Liver (tissue), 7 donors: ENCODE measurements at regions not wholly inside any gene's neighbourhood (a gene's known extent, or its start where the extent isn't known, plus 50 kb on each side); places are given as distances from the start of the nearest gene placed in this dataset.

Experiments
- DNase-seq: peaks from one replicate; pipeline ENCODE4 v3.0.0-alpha.2; 2017; ENCODE audit warnings: low spot score
- H3K27ac ChIP-seq, 2 donors: one replicate each; pipeline ENCODE4 v1.7.0; 2013; ENCODE audit warnings: inconsistent platforms in 2 of 2, low read length in 2 of 2, control low read depth in 1 of 2, low read depth in 1 of 2, mild to moderate bottlenecking in 1 of 2
- H3K27me3 ChIP-seq, 4 donors: one replicate each; pipeline versions ENCODE4 v1.6.1 to v1.7.0; 2013; ENCODE audit warnings: low read length in 3 of 4, inconsistent platforms in 1 of 4, mild to moderate bottlenecking in 1 of 4, moderate library complexity in 1 of 4; ENCODE audit not compliant: control insufficient read depth in 4 of 4, insufficient read depth in 4 of 4
- H3K36me3 ChIP-seq, 4 donors: one replicate each; pipeline versions ENCODE4 v1.6.1 to v1.7.0; 2013; ENCODE audit warnings: low read length in 3 of 4, mild to moderate bottlenecking in 3 of 4, low read depth in 1 of 4, moderate library complexity in 1 of 4; ENCODE audit not compliant: control insufficient read depth in 4 of 4, insufficient read depth in 3 of 4
- H3K4me1 ChIP-seq, 4 donors: one replicate each; pipeline versions ENCODE4 v1.6.1 to v1.7.0; 2013; ENCODE audit warnings: low read length in 3 of 4, mild to moderate bottlenecking in 3 of 4, moderate library complexity in 1 of 4; ENCODE audit not compliant: control insufficient read depth in 4 of 4, insufficient read depth in 4 of 4
- H3K4me3 ChIP-seq, 3 donors: one replicate each; pipeline versions ENCODE4 v1.6.1 to v1.7.0; 2013; ENCODE audit warnings: low read length in 3 of 3, control low read depth in 1 of 3, low read depth in 1 of 3, mild to moderate bottlenecking in 1 of 3
- H3K9ac ChIP-seq, 2 donors: one replicate each; pipeline ENCODE4 v1.7.0; 2013; ENCODE audit warnings: low read length in 2 of 2, mild to moderate bottlenecking in 2 of 2, moderate library complexity in 2 of 2, control low read depth in 1 of 2, low read depth in 1 of 2
- H3K9me3 ChIP-seq, 4 donors: one replicate each; pipeline versions ENCODE4 v1.6.1 to v1.7.0; 2013; ENCODE audit warnings: low read length in 3 of 4; ENCODE audit not compliant: control insufficient read depth in 4 of 4
- CTCF ChIP-seq: fragments of 150-350 bp; IDR thresholded peaks from 2 replicates; pipeline ENCODE4 v1.5.1; 2017; ENCODE audit warnings: improper control_type of control experiment, low read depth, low read length; ENCODE audit not compliant: missing input control
- EGR1 ChIP-seq, 2 donors: IDR thresholded peaks; 2 replicates each; pipeline ENCODE4 v1.6.1; 2016 to 2018; ENCODE audit warnings: antibody characterized with exemption in 2 of 2, low read depth in 2 of 2
- FOXA1 ChIP-seq: IDR thresholded peaks from 2 replicates; pipeline ENCODE4 v1.6.1; 2016; ENCODE audit warnings: antibody characterized with exemption
- FOXA2 ChIP-seq: IDR thresholded peaks from 2 replicates; pipeline ENCODE4 v1.6.1; 2016; ENCODE audit warnings: antibody characterized with exemption
- GABPA ChIP-seq, 2 donors: IDR thresholded peaks in 1 of 2; conservative IDR thresholded peaks in 1 of 2; 2 replicates each; pipeline ENCODE4 v1.6.1; 2016; ENCODE audit warnings: antibody characterized with exemption in 2 of 2, mild to moderate bottlenecking in 1 of 2, moderate library complexity in 1 of 2
- HNF4A ChIP-seq, 2 donors: conservative IDR thresholded peaks; 2 replicates each; pipeline ENCODE4 v1.6.1; 2016; ENCODE audit warnings: antibody characterized with exemption in 2 of 2, mild to moderate bottlenecking in 2 of 2
- HNF4G ChIP-seq: IDR thresholded peaks from 2 replicates; pipeline ENCODE4 v1.6.1; 2016; ENCODE audit warnings: antibody characterized with exemption
- JUND ChIP-seq, 2 donors: IDR thresholded peaks; 2 replicates each; pipeline ENCODE4 v1.6.1; 2016; ENCODE audit warnings: antibody characterized with exemption in 2 of 2
- NR2F2 ChIP-seq: IDR thresholded peaks from 2 replicates; pipeline ENCODE4 v1.6.1; 2016; ENCODE audit warnings: antibody characterized with exemption
- RAD21 ChIP-seq, 2 donors: IDR thresholded peaks; 2 replicates each; pipeline ENCODE4 v1.6.1; 2016; ENCODE audit warnings: antibody characterized with exemption in 2 of 2, mild to moderate bottlenecking in 2 of 2
- REST ChIP-seq: IDR thresholded peaks from 2 replicates; pipeline ENCODE4 v1.6.1; 2016; ENCODE audit warnings: antibody characterized with exemption, mild to moderate bottlenecking
- RXRA ChIP-seq, 2 donors: IDR thresholded peaks; 2 replicates each; pipeline ENCODE4 v1.6.1; 2017 to 2018; ENCODE audit warnings: antibody characterized with exemption in 2 of 2, mild to moderate bottlenecking in 1 of 2
- SP1 ChIP-seq: IDR thresholded peaks from 2 replicates; pipeline ENCODE4 v1.6.1; 2018; ENCODE audit warnings: antibody characterized with exemption, mild to moderate bottlenecking
- TAF1 ChIP-seq: conservative IDR thresholded peaks from 2 replicates; pipeline ENCODE4 v1.6.1; 2016; ENCODE audit warnings: antibody characterized with exemption, mild to moderate bottlenecking
- YY1 ChIP-seq: IDR thresholded peaks from 2 replicates; pipeline ENCODE4 v1.6.1; 2016; ENCODE audit warnings: antibody characterized with exemption, mild to moderate bottlenecking
- TF ChIP-seq, protein P1 (sequence below): IDR thresholded peaks from 2 replicates; pipeline ENCODE4 v1.6.1; 2016; ENCODE audit warnings: antibody characterized with exemption
- TF ChIP-seq, protein P2 (sequence below): IDR thresholded peaks from 2 replicates; pipeline ENCODE4 v1.6.1; 2016; ENCODE audit warnings: antibody characterized with exemption
- TF ChIP-seq, protein P3 (sequence below): IDR thresholded peaks from 2 replicates; pipeline ENCODE4 v1.6.1; 2016; ENCODE audit warnings: antibody characterized with exemption
- donor health status: healthy.
- donor health status: healthy.
- donor health status: healthy.
- donor health status: healthy.

GRCh38 chr10:91576096-91576545, 56.8 kb downstream of the PPP1R3C start:
- DNase-seq: no peak
- H3K4me1 ChIP-seq: no peaks in the 10 kb centered on the region
- no peak overlapping the region for H3K4me3 ChIP-seq
- TF ChIP-seq FOXA2 (no peak), HNF4A (conservative IDR thresholded peaks at IDR 0.05) (no peak), HNF4G (no peak), TAF1 (no peak), CTCF (no peak), YY1 (no peak), JUND (IDR thresholded peaks at IDR 0.05) (no peak), REST (no peak), NR2F2 (no peak), GABPA (IDR thresholded peaks at IDR 0.05 in 1 of 2, conservative IDR thresholded peaks at IDR 0.05 in 1 of 2) (no peak), RXRA (IDR thresholded peaks at IDR 0.05) (no peak), EGR1 (IDR thresholded peaks at IDR 0.05; ENCODE audit: low read depth in 2 of 2) (no peak), FOXA1 (no peak), SP1 (no peak), RAD21 (IDR thresholded peaks at IDR 0.05) (no peak)
- TF ChIP-seq, protein P1, sequence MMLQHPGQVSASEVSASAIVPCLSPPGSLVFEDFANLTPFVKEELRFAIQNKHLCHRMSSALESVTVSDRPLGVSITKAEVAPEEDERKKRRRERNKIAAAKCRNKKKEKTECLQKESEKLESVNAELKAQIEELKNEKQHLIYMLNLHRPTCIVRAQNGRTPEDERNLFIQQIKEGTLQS: no peak
- TF ChIP-seq, protein P2, sequence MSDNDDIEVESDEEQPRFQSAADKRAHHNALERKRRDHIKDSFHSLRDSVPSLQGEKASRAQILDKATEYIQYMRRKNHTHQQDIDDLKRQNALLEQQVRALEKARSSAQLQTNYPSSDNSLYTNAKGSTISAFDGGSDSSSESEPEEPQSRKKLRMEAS: no peak
- TF ChIP-seq, protein P3, sequence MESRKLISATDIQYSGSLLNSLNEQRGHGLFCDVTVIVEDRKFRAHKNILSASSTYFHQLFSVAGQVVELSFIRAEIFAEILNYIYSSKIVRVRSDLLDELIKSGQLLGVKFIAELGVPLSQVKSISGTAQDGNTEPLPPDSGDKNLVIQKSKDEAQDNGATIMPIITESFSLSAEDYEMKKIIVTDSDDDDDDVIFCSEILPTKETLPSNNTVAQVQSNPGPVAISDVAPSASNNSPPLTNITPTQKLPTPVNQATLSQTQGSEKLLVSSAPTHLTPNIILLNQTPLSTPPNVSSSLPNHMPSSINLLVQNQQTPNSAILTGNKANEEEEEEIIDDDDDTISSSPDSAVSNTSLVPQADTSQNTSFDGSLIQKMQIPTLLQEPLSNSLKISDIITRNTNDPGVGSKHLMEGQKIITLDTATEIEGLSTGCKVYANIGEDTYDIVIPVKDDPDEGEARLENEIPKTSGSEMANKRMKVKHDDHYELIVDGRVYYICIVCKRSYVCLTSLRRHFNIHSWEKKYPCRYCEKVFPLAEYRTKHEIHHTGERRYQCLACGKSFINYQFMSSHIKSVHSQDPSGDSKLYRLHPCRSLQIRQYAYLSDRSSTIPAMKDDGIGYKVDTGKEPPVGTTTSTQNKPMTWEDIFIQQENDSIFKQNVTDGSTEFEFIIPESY: no peak
- no peaks in the 10 kb centered on the region for H3K27me3 ChIP-seq
- no peaks in the 10 kb centered on the region for H3K36me3 ChIP-seq
- no peaks in the 10 kb centered on the region for H3K9me3 ChIP-seq
- H3K9ac ChIP-seq: no peak overlapping the region
- no peak overlapping the region for H3K27ac ChIP-seq
